ENCODE measurements at regions not wholly inside any gene's neighbourhood (a gene's known extent, or its start where the extent isn't known, plus 50 kb on each side); places are given as distances from the start of the nearest gene placed in this dataset.
"Not testable (repeated sequence)": the region's sequence is repeated elsewhere in the genome, so short reads cannot be mapped to it uniquely, and the experiment has no call there.

GRCh38 chr5:44695259-44695658, 113.5 kb upstream of the MRPS30 start:
- 95% methylated on average over 6 of the region's 6 CpGs for WGBS
- peaks cover 8% of the 10 kb centered on the region; the same call in 1 of the 2 replicates for H3K9me3 ChIP-seq (ENCODE audit: insufficient read depth, low read depth, low read length)
- no peaks in the 10 kb centered on the region for H3K27me3 ChIP-seq (ENCODE audit: insufficient read depth, low read length)
- H3K4me3 ChIP-seq (ENCODE audit: low read length), result no peak overlapping the region
- no peak overlapping the region for H3K9ac ChIP-seq (ENCODE audit: low read depth, low read length)
- H3K4me1 ChIP-seq (ENCODE audit: insufficient read depth, low read length), result peaks cover 13% of the 10 kb centered on the region
- H3K36me3 ChIP-seq (ENCODE audit: insufficient read depth, low read length), result no peaks in the 10 kb centered on the region
- H3K27ac ChIP-seq (ENCODE audit: low read depth, low read length), result no peak overlapping the region

GRCh38 chr5:44691802-44692201, 116.9 kb upstream of the MRPS30 start:
- Histone ChIP-seq H3K27ac (ENCODE audit: low read depth, low read length) (no peak overlapping the region), H3K9ac (ENCODE audit: low read depth, low read length) (no peak overlapping the region), H3K36me3 (ENCODE audit: insufficient read depth, low read length) (no peaks in the 10 kb centered on the region), H3K4me1 (ENCODE audit: insufficient read depth, low read length) (peaks cover 4% of the 10 kb centered on the region), H3K9me3 (ENCODE audit: insufficient read depth, low read depth, low read length) (peaks cover 8% of the 10 kb centered on the region; the same call in 1 of the 2 replicates), H3K4me3 (ENCODE audit: low read length) (no peak overlapping the region), H3K27me3 (ENCODE audit: insufficient read depth, low read length) (no peaks in the 10 kb centered on the region)
- 90% methylated on average over 2 of the region's 2 CpGs for WGBS

GRCh38 chr5:44681906-44682305, 126.8 kb upstream of the MRPS30 start:
- Histone ChIP-seq H3K27me3 (ENCODE audit: insufficient read depth, low read length) (no peaks in the 10 kb centered on the region), H3K27ac (ENCODE audit: low read depth, low read length) (no peak overlapping the region), H3K36me3 (ENCODE audit: insufficient read depth, low read length) (no peaks in the 10 kb centered on the region), H3K4me3 (ENCODE audit: low read length) (no peak overlapping the region), H3K9me3 (ENCODE audit: insufficient read depth, low read depth, low read length) (no peaks in the 10 kb centered on the region), H3K4me1 (ENCODE audit: insufficient read depth, low read length) (no peaks in the 10 kb centered on the region), H3K9ac (ENCODE audit: low read depth, low read length) (no peak overlapping the region)
- 96% methylated on average over 4 of the region's 4 CpGs for WGBS

GRCh38 chr5:44679214-44679613, 129.5 kb upstream of the MRPS30 start:
- no peak overlapping the region for H3K4me3 ChIP-seq (ENCODE audit: low read length)
- H3K9me3 ChIP-seq (ENCODE audit: insufficient read depth, low read depth, low read length), result no peaks in the 10 kb centered on the region
- no peak overlapping the region for H3K9ac ChIP-seq (ENCODE audit: low read depth, low read length)
- H3K27me3 ChIP-seq (ENCODE audit: insufficient read depth, low read length), result no peaks in the 10 kb centered on the region
- no peak overlapping the region for H3K27ac ChIP-seq (ENCODE audit: low read depth, low read length)
- no peaks in the 10 kb centered on the region for H3K36me3 ChIP-seq (ENCODE audit: insufficient read depth, low read length)
- H3K4me1 ChIP-seq (ENCODE audit: insufficient read depth, low read length), result no peaks in the 10 kb centered on the region

- no peak overlapping the region for H3K4me3 ChIP-seq (ENCODE audit: low read length)
- WGBS, result 94% methylated on average over 5 of the region's 5 CpGs
- no peak overlapping the region for H3K27ac ChIP-seq (ENCODE audit: low read depth, low read length)
- H3K9ac ChIP-seq (ENCODE audit: low read depth, low read length), result no peak overlapping the region
- no peaks in the 10 kb centered on the region for H3K9me3 ChIP-seq (ENCODE audit: insufficient read depth, low read depth, low read length)
- H3K36me3 ChIP-seq (ENCODE audit: insufficient read depth, low read length), result no peaks in the 10 kb centered on the region
- no peaks in the 10 kb centered on the region for H3K27me3 ChIP-seq (ENCODE audit: insufficient read depth, low read length)
- H3K4me1 ChIP-seq (ENCODE audit: insufficient read depth, low read length), result no peaks in the 10 kb centered on the region
Observed at GRCh38 chr5:44675296-44675695, 133.5 kb upstream of the MRPS30 start.

- Histone ChIP-seq H3K36me3 (ENCODE audit: insufficient read depth, low read length) (no peaks in the 10 kb centered on the region), H3K9me3 (ENCODE audit: insufficient read depth, low read depth, low read length) (no peaks in the 10 kb centered on the region), H3K9ac (ENCODE audit: low read depth, low read length) (no peak overlapping the region), H3K4me3 (ENCODE audit: low read length) (no peak overlapping the region), H3K4me1 (ENCODE audit: insufficient read depth, low read length) (no peaks in the 10 kb centered on the region), H3K27me3 (ENCODE audit: insufficient read depth, low read length) (no peaks in the 10 kb centered on the region), H3K27ac (ENCODE audit: low read depth, low read length) (no peak overlapping the region)
- WGBS, result 88% methylated on average over 1 of the region's 1 CpG
Observed at GRCh38 chr5:44674461-44674860, 134.3 kb upstream of the MRPS30 start.

GRCh38 chr5:44668471-44668870, 140.3 kb upstream of the MRPS30 start:
- not testable (repeated sequence) for H3K27ac ChIP-seq (ENCODE audit: low read depth, low read length); H3K36me3 ChIP-seq (ENCODE audit: insufficient read depth, low read length); H3K27me3 ChIP-seq (ENCODE audit: insufficient read depth, low read length); H3K4me1 ChIP-seq (ENCODE audit: insufficient read depth, low read length); H3K9ac ChIP-seq (ENCODE audit: low read depth, low read length); H3K4me3 ChIP-seq (ENCODE audit: low read length); H3K9me3 ChIP-seq (ENCODE audit: insufficient read depth, low read depth, low read length)
- WGBS, result 91% methylated on average over 16 of the region's 16 CpGs

GRCh38 chr5:44665101-44665701, 143.5 kb upstream of the MRPS30 start:
- Histone ChIP-seq H3K9me3 (ENCODE audit: insufficient read depth, low read depth, low read length) (no peaks in the 10 kb centered on the region), H3K36me3 (ENCODE audit: insufficient read depth, low read length) (no peaks in the 10 kb centered on the region), H3K27ac (ENCODE audit: low read depth, low read length) (no peak overlapping the region), H3K27me3 (ENCODE audit: insufficient read depth, low read length) (no peaks in the 10 kb centered on the region), H3K9ac (ENCODE audit: low read depth, low read length) (no peak overlapping the region), H3K4me1 (ENCODE audit: insufficient read depth, low read length) (no peaks in the 10 kb centered on the region), H3K4me3 (ENCODE audit: low read length) (no peak overlapping the region)
- WGBS, result 95% methylated on average over 9 of the region's 9 CpGs

- WGBS, result 90% methylated on average over 3 of the region's 3 CpGs
- H3K9ac ChIP-seq (ENCODE audit: low read depth, low read length), result no peak overlapping the region
- H3K4me3 ChIP-seq (ENCODE audit: low read length), result no peak overlapping the region
- no peak overlapping the region for H3K27ac ChIP-seq (ENCODE audit: low read depth, low read length)
- no peaks in the 10 kb centered on the region for H3K36me3 ChIP-seq (ENCODE audit: insufficient read depth, low read length)
- no peaks in the 10 kb centered on the region for H3K27me3 ChIP-seq (ENCODE audit: insufficient read depth, low read length)
- no peaks in the 10 kb centered on the region for H3K4me1 ChIP-seq (ENCODE audit: insufficient read depth, low read length)
- H3K9me3 ChIP-seq (ENCODE audit: insufficient read depth, low read depth, low read length), result no peaks in the 10 kb centered on the region
Observed at GRCh38 chr5:44664711-44665100, 144.0 kb upstream of the MRPS30 start.

- no peak overlapping the region for H3K9ac ChIP-seq (ENCODE audit: low read depth, low read length)
- no peak overlapping the region for H3K27ac ChIP-seq (ENCODE audit: low read depth, low read length)
- H3K4me3 ChIP-seq (ENCODE audit: low read length), result no peak overlapping the region
- H3K9me3 ChIP-seq (ENCODE audit: insufficient read depth, low read depth, low read length), result no peaks in the 10 kb centered on the region
- H3K4me1 ChIP-seq (ENCODE audit: insufficient read depth, low read length), result no peaks in the 10 kb centered on the region
- H3K27me3 ChIP-seq (ENCODE audit: insufficient read depth, low read length), result no peaks in the 10 kb centered on the region
- H3K36me3 ChIP-seq (ENCODE audit: insufficient read depth, low read length), result no peaks in the 10 kb centered on the region
- 91% methylated on average over 10 of the region's 10 CpGs for WGBS
Observed at GRCh38 chr5:44663991-44664710, 144.6 kb upstream of the MRPS30 start.

GRCh38 chr5:44661851-44662250, 146.9 kb upstream of the MRPS30 start:
- 89% methylated on average over 1 of the region's 1 CpG for WGBS
- H3K4me3 ChIP-seq (ENCODE audit: low read length), result no peak overlapping the region
- H3K9me3 ChIP-seq (ENCODE audit: insufficient read depth, low read depth, low read length), result peaks cover 8% of the 10 kb centered on the region; the same call in 1 of the 2 replicates
- no peaks in the 10 kb centered on the region for H3K4me1 ChIP-seq (ENCODE audit: insufficient read depth, low read length)
- H3K27me3 ChIP-seq (ENCODE audit: insufficient read depth, low read length), result no peaks in the 10 kb centered on the region
- no peaks in the 10 kb centered on the region for H3K36me3 ChIP-seq (ENCODE audit: insufficient read depth, low read length)
- no peak overlapping the region for H3K27ac ChIP-seq (ENCODE audit: low read depth, low read length)
- H3K9ac ChIP-seq (ENCODE audit: low read depth, low read length), result no peak overlapping the region

- H3K27ac ChIP-seq (ENCODE audit: low read depth, low read length), result no peak overlapping the region
- no peaks in the 10 kb centered on the region for H3K4me1 ChIP-seq (ENCODE audit: insufficient read depth, low read length)
- no peak overlapping the region for H3K4me3 ChIP-seq (ENCODE audit: low read length)
- H3K27me3 ChIP-seq (ENCODE audit: insufficient read depth, low read length), result no peaks in the 10 kb centered on the region
- no peak overlapping the region for H3K9ac ChIP-seq (ENCODE audit: low read depth, low read length)
- H3K36me3 ChIP-seq (ENCODE audit: insufficient read depth, low read length), result no peaks in the 10 kb centered on the region
- H3K9me3 ChIP-seq (ENCODE audit: insufficient read depth, low read depth, low read length), result peaks cover 21% of the 10 kb centered on the region
Observed at GRCh38 chr5:44660251-44660650, 148.5 kb upstream of the MRPS30 start.

Data from HUES64 (cell line).